Panc1 (cell line): ENCODE measurements at regions not wholly inside any gene's neighbourhood (a gene's known extent, or its start where the extent isn't known, plus 50 kb on each side); places are given as distances from the start of the nearest gene placed in this dataset.

Experiments used
- CTCF ChIP-seq: fragments of 450-650 bp; IDR thresholded peaks from 2 replicates; pipeline ENCODE4 v1.5.1; 2017; ENCODE audit warnings: mild to moderate bottlenecking
- POLR2AphosphoS5 ChIP-seq: IDR thresholded peaks from 2 replicates; pipeline ENCODE4 v1.6.1; 2012; ENCODE audit warnings: mild to moderate bottlenecking, low read depth, low read length, moderate library complexity
- REST ChIP-seq, 2 experiments: IDR thresholded peaks; 2 replicates each; pipeline ENCODE4 v1.6.1; 2011 to 2012; ENCODE audit warnings: low read depth in 2 of 2, control low read depth in 1 of 2, low read length in 1 of 2, mild to moderate bottlenecking in 1 of 2, moderate library complexity in 1 of 2; ENCODE audit not compliant: insufficient read depth in 1 of 2
- SIN3A ChIP-seq: IDR thresholded peaks from 2 replicates; pipeline ENCODE4 v1.6.1; 2012; ENCODE audit warnings: low read depth, mild to moderate bottlenecking, low read length, moderate library complexity, borderline replicate concordance; ENCODE audit not compliant: insufficient read depth
- TCF7L2 ChIP-seq: IDR thresholded peaks from 2 replicates; pipeline ENCODE4 v1.6.1; 2011; ENCODE audit warnings: mild to moderate bottlenecking, low read depth, low read length, inconsistent platforms

- TF ChIP-seq CTCF (no peak), POLR2AphosphoS5 (no peak), SIN3A (no peak), TCF7L2 (no peak), REST (IDR thresholded peaks at IDR 0.05; ENCODE audit: insufficient read depth in 1 of 2, low read depth in 2 of 2, low read length in 1 of 2) (no peak)
These were observed 129.8 kb upstream of the SH3BP4 start for GRCh38 chr2:234821946-234822475.
